HK-2 (cell line): ENCODE measurements at regions not wholly inside any gene's neighbourhood (a gene's known extent, or its start where the extent isn't known, plus 50 kb on each side); places are given as distances from the start of the nearest gene placed in this dataset.

ENCODE experiments used
- DNase-seq: peaks from one replicate; pipeline ENCODE4 v3.0.0-alpha.2; 2018; ENCODE audit not compliant: unreplicated experiment

DNA sequence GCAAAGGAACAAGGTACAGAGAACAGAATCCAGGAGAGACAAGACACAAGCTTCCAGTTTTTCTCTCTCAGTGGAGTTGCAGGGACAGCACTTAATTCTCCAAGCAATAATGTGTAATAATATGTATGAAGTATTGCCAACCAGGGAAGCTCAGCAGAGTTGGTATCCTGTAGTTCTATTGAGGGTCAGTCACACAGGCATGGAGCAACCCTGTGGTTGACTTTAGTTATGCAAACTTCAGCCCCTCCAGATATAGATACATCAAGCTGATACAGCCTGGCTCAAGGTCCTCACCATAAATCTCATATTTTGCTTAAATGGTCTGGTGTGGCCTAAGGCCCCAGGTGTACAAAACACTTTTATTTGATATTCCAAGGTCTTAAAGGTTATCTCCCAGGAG is 248.6 kb upstream of the EPHA5 start:
- DNase-seq, result no peak

DNA sequence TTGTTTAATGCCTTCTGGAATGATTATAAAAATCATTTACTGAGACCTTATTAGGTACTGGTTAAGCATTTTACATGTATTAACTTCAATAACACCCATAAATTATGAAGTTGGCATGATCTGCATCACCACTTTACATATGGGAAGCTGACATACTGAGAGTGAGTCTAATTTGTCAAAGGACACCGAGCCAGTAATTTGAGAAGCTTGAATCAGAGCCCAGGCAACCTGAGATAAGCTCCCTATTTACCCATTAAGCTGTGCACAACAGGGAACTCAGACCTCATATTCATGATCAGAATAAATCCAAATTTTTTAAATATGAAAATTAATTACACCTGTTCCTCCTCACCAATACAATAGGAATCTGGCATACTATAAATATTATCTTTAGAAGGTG is 247.9 kb upstream of the EPHA5 start:
- no peak for DNase-seq

DNA sequence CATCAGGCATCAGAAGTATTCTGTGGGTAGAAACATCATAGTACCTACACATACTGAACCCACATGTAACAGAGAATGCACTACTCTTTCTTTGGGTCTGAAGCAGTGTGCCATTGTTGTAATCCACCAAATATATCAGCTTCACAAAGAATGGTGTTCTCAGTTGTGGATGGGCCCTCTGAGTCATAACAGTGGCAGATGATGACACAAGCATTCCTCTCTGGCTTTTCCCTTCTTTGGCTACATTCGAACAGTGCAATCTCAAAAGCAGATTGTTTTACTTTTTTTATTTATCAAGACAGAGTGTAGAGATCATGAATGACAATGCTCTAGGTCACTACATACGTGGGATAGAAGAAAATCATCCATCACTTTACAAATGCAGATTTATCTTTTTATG is 247.2 kb upstream of the EPHA5 start:
- no peak for DNase-seq

DNA sequence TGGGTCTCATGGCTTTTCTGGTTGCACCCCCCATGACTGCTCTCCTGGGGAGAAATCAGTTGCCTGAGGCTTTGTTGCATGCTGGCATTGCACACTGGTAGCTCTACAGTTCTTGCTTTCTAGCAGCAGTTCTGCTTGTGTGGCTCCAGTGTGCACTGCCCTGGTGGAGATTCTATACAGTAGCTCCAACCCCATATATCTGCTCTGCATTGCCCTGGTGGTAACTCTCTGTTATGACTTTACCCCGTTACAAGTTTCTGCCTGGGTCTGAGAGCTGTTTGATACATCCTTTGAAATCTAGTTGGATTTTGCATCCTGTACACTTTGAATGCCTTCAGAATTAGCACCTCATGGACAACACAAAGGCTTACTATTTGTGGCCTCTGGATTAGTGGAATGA is 241.4 kb upstream of the EPHA5 start:
- DNase-seq, result no peak

DNA sequence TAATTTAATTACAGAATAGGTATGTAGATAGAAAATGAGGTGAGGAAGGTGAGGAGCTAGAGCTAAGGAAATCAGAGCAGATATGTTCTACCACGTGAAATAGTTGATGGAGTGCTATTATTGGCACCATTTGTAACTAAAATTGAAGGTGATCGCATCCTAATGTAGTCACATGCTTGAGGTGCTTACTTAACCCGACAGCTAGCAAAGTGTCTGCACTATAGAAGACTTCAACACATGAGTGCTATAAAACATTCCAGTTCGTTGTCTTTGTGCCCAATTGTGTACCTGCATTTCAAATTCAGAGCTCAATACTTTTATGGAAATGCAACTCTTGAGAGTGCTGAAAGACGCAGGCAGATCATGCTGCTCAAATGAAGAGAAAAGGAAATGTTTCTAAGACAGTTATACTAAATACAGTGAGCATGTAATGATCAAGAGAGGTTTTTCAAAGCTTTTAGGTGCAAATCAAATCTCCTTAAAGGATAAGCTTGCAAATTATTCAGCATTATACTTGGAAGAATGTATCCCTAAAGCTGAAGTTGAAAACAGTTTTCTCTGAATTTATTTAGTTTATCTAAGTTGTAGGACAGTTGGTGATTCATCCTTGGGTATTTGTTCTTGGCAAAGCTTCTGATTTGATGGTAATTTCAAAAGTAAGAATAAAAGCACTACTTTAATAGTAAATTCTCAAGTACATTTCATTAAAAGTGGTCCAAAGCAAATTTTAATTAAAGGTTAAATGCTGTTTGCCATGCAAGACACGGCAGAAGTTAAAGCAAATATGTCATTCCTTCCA is 223.9 kb upstream of the EPHA5 start:
- no peak for DNase-seq

DNA sequence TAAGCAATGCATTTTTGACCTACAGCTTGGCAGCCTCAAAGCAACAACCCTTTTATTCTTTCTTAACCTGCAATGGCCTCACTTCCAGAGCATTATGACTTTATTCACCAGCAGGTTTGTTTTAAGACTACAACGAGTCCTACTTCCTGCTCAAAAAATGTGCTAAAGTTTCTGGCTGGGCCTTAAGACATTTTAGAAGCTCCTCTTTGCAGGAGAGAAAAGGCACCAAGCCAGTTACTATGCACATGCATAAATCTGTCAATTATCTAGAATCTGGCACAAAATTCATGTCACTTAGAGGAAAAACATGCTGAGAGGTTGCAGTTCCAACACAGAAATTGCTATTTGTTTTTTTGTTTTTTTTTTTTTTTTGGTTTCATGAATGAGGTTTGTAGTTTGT is 223.0 kb upstream of the EPHA5 start:
- DNase-seq, result no peak

DNA sequence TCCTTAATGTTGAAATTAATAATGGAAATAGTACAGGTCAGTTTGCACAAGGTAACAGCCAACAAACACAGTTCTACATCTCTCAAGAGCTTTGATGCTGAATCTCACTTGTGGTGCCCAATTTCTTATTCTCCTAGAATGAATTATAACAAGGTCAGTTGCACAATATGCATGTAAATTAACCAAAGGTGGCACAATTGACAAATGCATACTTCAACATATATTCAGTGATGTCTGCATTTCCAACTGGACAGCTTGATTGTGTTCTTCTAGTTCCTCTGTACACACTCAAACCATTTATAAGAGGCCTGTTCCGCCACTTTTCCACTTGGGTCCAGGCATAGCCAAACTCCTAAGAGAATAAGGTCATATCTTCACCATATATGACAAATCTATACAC is 210.3 kb upstream of the EPHA5 start:
- DNase-seq, result no peak

- no peak for DNase-seq
These were observed 198.0 kb upstream of the EPHA5 start for GRCh38 chr4:65868096-65868824.

DNA sequence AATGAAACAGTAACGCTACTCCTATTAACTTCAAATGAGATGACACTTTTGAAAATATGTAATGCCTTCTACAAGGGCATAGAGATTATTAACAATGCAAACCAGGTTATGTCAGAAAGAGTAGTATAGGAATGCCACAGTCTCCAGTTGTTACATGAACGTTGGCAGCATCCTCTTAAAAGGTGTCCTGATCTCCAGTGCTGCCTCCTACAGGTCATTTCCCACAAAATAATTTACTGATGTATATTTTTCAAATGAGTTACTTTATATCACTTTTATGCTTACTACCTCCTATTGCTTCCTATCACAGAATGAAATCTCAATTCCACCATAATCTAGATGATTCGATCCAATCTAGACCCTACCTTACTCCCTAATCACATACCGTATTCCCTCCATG is 195.2 kb upstream of the EPHA5 start:
- DNase-seq, result no peak

DNA sequence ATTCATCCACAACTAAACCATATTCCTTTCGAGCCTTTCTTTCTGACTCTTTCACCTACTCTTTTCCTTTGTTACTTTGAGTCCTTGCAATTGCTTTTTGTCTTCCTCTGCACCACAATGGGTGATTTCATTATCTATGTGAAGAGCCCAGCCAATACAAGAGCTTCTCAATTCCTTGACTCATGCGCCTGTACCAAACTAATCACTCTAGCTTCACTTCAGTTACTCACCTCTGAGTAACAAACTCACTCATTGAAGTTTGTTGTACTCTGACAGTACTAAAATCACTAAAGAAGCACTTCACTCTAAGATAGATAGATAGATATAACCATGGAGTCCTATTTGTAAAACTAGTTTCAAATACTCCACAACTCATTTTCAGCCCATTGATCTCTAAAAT is 191.7 kb upstream of the EPHA5 start:
- no peak for DNase-seq

DNA sequence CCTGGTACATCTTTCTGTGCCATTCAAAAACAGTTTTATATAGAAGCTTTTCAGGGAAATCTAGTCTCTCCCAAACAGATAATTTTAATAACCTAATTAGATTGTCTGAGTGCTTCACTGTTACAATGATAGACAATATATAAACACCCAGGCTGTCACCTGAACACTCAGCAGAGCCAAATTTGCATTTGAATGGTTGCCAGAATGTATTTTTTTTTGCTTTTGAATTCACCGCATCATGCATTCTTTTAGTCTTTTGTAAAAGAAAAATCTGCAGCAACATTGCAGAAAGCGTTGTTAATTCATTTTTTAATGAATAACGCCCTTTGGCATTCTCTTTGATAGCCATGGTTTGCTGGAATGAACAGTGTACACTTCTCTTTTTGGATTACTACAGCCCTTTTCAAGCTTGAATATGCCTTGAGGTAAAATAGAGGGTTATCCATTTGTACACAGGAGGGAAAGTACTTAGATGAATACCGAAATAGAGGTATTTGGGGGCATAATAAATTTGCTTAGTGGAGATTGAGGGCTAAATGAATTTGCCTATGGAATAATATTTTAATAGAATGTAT is 175.0 kb upstream of the EPHA5 start:
- no peak for DNase-seq

GRCh38 chr4:65839164-65839931 is 169.1 kb upstream of the EPHA5 start:
- no peak for DNase-seq

DNA sequence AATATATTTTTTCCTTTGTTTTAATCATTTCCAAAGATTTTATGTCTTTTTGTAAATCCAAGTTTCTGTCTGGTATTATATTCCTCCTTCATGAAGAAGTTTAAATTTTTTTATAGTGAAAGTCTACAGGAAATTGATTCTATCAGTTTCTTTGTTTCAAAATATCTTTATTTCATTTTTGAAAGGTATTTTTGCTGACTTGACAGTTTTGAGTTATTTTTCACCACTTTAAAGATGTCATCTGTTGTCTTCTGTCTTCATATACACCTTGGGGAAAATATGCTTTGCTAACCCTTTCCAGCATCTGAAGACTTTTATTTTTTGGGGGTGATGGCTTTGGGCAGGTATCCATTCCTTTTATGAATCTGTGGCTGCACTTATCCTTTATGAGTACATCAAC is 164.4 kb upstream of the EPHA5 start:
- DNase-seq, result no peak

- no peak for DNase-seq
These were observed 161.5 kb upstream of the EPHA5 start for GRCh38 chr4:65831828-65832227.

GRCh38 chr4:65825116-65825753 is 154.9 kb upstream of the EPHA5 start:
- no peak for DNase-seq

DNA sequence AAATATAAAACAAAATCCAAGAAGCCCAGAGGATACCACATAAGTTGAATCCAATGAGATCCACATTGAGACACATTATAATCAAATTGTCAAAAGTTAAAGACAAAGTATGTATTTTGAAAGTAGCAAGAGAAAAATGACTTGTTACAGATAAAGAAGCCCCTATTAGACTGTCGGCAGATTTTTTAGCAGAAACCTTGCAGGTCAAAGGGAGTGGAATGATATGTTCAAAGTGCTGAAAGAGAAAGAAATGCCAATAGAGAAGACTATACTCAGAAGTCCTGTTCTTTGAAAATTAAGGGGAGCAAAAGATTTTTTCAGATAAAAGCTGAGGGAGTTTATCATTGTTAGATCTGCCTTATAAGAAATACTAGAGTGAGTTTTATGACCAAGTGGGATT is 148.9 kb upstream of the EPHA5 start:
- DNase-seq, result no peak

DNA sequence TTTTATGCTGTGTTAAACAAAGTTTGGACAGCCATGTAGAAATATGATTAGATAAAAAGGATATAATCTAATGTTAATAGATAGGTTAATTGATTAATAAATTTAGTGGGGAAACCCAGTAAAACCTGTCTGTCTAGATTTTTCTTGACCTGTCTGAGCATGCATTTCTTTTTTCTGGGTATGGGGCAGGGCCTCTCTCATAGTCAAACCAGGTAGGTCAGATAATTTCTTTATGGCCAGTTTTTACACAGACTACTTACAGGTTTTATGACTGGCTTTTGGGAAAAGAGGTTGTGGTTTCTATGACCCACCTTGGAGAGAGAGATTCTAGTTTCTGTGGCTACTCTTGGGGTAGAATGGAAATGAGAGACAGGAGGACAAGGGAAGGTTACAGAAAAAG is 135.6 kb upstream of the EPHA5 start:
- no peak for DNase-seq

GRCh38 chr4:65799513-65799912 is 129.2 kb upstream of the EPHA5 start:
- DNase-seq, result no peak

- peak; percentile 3 for DNase-seq
These were observed 128.3 kb upstream of the EPHA5 start for GRCh38 chr4:65798498-65799127.

- no peak for DNase-seq
These were observed 121.6 kb upstream of the EPHA5 start for GRCh38 chr4:65791812-65792308.

DNA sequence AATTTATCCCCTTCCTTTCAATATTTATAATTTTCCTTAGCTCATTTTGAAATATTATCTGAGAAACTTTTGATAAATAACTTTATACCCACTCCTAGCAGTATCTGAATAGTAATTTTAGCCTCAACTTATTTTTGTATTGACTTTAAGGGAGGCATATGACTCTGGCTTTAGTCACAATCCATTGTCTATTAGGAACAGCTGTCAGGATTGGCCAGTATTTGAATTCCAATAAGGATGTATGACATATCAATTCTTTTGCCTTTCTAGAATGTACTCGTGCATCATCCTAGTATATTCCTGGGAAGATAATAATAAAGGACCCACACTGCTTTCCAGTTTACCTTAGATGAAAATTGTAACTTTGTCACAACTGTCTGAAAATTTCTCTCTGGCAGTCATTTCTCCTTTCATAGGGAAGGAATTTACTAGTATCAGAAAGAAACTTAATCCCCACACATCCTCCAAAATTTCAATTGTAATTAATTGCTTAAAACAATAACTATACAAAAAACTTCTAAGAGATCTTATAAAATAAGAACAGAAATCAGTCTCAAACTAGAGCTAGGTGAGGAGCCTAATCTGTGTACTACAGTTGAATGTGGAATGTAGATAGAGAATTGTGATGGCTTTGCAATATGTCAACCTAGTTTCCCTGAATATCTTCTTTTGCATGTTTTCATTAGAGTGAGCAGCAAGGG is 121.0 kb upstream of the EPHA5 start:
- DNase-seq, result no peak
